ENCODE measurements at regions not wholly inside any gene's neighbourhood (a gene's known extent, or its start where the extent isn't known, plus 50 kb on each side); places are given as distances from the start of the nearest gene placed in this dataset.

DNA sequence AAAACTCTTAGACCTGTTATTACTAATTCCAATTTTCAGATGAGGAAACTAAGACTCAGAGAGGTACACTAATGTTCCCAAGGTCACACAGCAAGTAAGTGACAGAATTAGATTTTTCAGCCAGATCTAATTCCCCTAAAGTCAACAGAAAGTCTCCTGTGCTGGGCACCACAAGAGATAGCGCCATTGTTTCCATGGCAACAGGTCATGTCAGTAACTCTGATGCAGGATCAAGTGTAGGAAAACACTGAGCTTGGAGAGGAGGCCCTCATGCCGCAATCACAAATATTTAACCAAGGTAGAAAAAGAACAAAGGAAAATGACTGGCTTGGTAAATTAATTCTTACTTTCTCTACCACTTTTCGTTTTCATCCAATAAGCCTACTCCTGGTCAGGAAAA, 166.0 kb upstream of the CDH13 start:
- Mint-ChIP-seq H3K36me3 (ENCODE audit: low read depth) (no peaks in the 10 kb centered on the region), H3K9me3 (no peaks in the 10 kb centered on the region), H3K4me1 (ENCODE audit: low read depth) (no peaks in the 10 kb centered on the region), H3K27ac (no peak overlapping the region), H3K27me3 (no peaks in the 10 kb centered on the region), H3K4me3 (no peak overlapping the region)
- intact Hi-C loops (cut with micrococcal nuclease) = no loop called here

DNA sequence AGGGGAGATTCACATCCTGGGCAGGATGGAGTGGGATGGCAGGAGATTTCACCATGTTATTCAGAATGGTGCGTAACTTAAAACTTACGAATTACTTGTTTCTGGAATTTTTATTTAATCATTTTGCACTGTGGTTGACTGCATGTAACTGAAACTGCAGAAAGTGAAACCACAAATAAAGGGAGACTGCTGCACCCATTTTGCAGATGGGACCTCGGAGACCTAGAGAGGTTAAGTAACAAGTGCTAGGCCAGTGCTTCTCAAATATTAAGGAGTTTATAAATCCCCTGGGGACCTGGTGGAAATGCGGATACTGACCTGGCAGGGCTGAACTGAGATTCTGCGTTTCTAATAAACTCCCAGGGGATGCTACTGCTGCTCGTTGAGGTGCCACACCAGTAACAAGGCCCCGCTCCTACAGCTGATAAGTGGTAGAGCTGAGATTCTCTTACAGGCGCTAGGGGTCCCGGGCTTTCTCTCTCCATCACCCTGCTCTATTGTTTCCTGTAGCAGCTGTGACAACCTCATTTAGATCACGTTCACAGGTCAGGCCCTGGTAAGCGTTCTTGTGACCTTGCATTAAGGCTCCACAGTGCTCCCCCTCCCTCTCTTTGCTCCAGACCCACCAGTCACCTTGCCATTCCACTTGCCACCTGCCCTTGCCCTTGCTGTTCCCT, 167.1 kb upstream of the CDH13 start:
- H3K9me3 Mint-ChIP-seq = no peaks in the 10 kb centered on the region
- H3K27ac Mint-ChIP-seq = no peak overlapping the region
- H3K4me3 Mint-ChIP-seq = no peak overlapping the region
- no peaks in the 10 kb centered on the region for H3K4me1 Mint-ChIP-seq (ENCODE audit: low read depth)
- no peaks in the 10 kb centered on the region for H3K27me3 Mint-ChIP-seq
- H3K36me3 Mint-ChIP-seq (ENCODE audit: low read depth) = no peaks in the 10 kb centered on the region
- intact Hi-C loops (cut with micrococcal nuclease) = loop anchor here (5.0 kb wide), 1 partner anchor 427 kb away; no protein-coding TSS in a partner anchor

- H3K36me3 Mint-ChIP-seq (ENCODE audit: low read depth) = no peaks in the 10 kb centered on the region
- no peaks in the 10 kb centered on the region for H3K27me3 Mint-ChIP-seq
- no peaks in the 10 kb centered on the region for H3K9me3 Mint-ChIP-seq
- no peak overlapping the region for H3K4me3 Mint-ChIP-seq
- no peaks in the 10 kb centered on the region for H3K4me1 Mint-ChIP-seq (ENCODE audit: low read depth)
- intact Hi-C loops (cut with micrococcal nuclease) = loop anchor here (5.0 kb wide), 1 partner anchor 424 kb away; no protein-coding TSS in a partner anchor
- H3K27ac Mint-ChIP-seq = no peak overlapping the region
These were observed 170.1 kb upstream of the CDH13 start for GRCh38 chr16:82456683-82457082.

DNA sequence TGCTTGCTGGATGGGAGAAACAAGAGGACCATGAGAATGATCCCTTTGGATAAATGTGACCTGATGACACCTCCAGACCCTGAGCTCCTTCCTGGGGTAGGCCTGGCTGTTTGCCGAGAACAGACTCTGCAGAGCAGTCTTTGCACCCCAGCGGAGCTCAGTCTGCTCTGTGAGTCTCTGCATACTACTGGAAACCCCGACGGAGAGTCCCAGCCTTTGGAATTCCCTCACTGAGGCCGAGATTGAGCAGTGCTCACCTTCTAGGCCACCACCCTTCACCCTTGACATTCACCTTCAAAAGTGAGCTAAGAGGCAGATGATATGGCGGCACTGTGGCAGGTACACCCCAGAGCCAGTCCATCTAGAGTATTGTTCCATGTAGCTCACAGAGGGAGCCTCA, 172.2 kb upstream of the CDH13 start:
- no peak overlapping the region for H3K4me3 Mint-ChIP-seq

DNA sequence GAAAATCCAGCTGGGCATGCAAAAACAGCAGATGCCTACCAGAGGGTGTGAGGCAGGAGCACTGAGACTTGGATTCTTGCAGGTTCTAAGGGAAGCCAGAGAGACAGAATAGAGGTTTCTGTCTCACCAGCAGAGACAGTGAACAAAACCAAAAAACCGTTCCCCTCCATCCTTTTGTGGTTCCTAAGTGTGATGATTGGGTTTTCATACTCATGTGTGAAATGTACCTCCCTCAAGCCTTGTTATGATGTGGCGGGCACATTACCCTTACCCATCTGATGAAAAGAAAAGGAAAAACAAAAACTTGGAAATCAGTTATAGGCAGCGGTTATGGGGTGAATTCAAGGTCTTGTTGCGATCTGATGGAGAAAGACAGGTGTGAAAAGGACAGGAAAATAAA, 172.6 kb upstream of the CDH13 start:
- no peaks in the 10 kb centered on the region for H3K27me3 Mint-ChIP-seq
- intact Hi-C loops (cut with micrococcal nuclease) = no loop called here
- no peaks in the 10 kb centered on the region for H3K4me1 Mint-ChIP-seq (ENCODE audit: low read depth)
- no peak overlapping the region for H3K27ac Mint-ChIP-seq
- H3K36me3 Mint-ChIP-seq (ENCODE audit: low read depth) = no peaks in the 10 kb centered on the region
- no peaks in the 10 kb centered on the region for H3K9me3 Mint-ChIP-seq
- no peak overlapping the region for H3K4me3 Mint-ChIP-seq

More for the DNA sequence above, 172.2 kb upstream of the CDH13 start:
- Mint-ChIP-seq H3K27me3 (no peaks in the 10 kb centered on the region), H3K36me3 (ENCODE audit: low read depth) (no peaks in the 10 kb centered on the region), H3K9me3 (no peaks in the 10 kb centered on the region), H3K27ac (no peak overlapping the region), H3K4me1 (ENCODE audit: low read depth) (no peaks in the 10 kb centered on the region)
- intact Hi-C loops (cut with micrococcal nuclease) = no loop called here

DNA sequence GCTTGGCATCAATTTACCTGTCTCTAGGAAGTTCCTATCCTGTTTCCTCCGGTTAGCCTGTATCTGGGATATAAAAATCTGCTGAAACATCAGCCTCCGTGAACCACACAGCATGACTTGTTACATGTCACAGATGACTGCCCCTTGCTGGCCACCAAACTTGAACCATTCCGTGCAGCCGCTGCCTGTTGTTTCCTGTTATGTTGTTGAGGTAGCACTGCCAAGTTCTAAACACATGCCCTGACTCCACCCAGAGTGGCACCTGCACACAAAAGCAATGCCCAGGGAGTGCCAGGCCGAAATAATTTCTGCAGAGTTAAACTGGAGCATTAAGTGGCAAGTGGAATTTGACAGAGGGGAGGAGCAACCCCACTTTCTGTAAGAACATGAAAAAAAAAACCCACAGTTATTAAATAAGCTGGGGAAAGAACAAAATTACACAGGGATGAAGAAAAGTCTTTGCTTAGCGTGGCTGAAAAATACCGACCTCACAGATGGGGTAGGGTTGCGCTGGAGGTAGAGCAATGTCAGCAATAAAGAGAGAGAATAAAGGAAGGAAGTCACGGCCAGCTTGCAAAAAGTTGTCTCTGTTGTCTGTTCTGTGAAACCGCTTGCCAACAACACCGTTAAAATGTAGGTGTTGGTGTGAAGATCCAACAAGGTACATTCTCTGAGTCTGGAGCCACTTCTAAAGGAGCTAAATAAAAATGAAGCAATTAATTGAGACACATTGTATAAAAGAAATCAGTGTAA, 174.6 kb upstream of the CDH13 start:
- H3K4me1 Mint-ChIP-seq (ENCODE audit: low read depth) = no peaks in the 10 kb centered on the region
- H3K4me3 Mint-ChIP-seq = no peak overlapping the region
- intact Hi-C loops (cut with micrococcal nuclease) = no loop called here
- no peaks in the 10 kb centered on the region for H3K27me3 Mint-ChIP-seq
- H3K9me3 Mint-ChIP-seq = no peaks in the 10 kb centered on the region
- no peak overlapping the region for H3K27ac Mint-ChIP-seq
- no peaks in the 10 kb centered on the region for H3K36me3 Mint-ChIP-seq (ENCODE audit: low read depth)

DNA sequence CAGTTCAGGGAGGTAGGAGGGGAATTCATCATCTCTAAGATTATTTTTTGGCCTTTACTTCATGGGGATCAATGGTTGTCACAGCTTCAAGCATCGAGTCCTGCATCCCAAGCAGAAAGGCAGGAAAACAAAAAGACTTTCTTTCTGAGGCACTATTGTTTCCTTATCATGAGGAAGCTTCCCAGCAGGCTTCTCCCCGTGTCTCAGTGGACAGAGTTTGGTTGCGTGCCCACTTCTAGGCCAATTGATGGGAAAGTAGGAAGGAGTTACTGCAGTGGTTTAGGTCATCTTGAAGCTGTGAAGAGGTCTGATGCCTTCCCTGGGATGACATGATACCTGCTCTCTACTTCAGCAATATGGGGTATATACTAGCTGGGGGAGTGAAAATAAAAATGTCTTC, 175.3 kb upstream of the CDH13 start:
- Mint-ChIP-seq H3K4me3 (no peak overlapping the region), H3K27ac (no peak overlapping the region), H3K9me3 (no peaks in the 10 kb centered on the region), H3K36me3 (ENCODE audit: low read depth) (no peaks in the 10 kb centered on the region), H3K27me3 (no peaks in the 10 kb centered on the region), H3K4me1 (ENCODE audit: low read depth) (no peaks in the 10 kb centered on the region)
- intact Hi-C loops (cut with micrococcal nuclease) = no loop called here

- Mint-ChIP-seq H3K27me3 (peaks cover 2% of the 10 kb centered on the region), H3K36me3 (ENCODE audit: low read depth) (no peaks in the 10 kb centered on the region), H3K4me3 (no peak overlapping the region), H3K4me1 (ENCODE audit: low read depth) (no peaks in the 10 kb centered on the region), H3K27ac (no peak overlapping the region), H3K9me3 (no peaks in the 10 kb centered on the region)
- intact Hi-C loops (cut with micrococcal nuclease) = loop anchor here (10.0 kb wide), 1 partner anchor 64 kb away; no protein-coding TSS in a partner anchor
These were observed 186.4 kb upstream of the CDH13 start for GRCh38 chr16:82440336-82440735.

- H3K9me3 Mint-ChIP-seq = no peaks in the 10 kb centered on the region
- H3K4me1 Mint-ChIP-seq (ENCODE audit: low read depth) = no peaks in the 10 kb centered on the region
- no peak overlapping the region for H3K4me3 Mint-ChIP-seq
- intact Hi-C loops (cut with micrococcal nuclease) = loop anchor here (10.0 kb wide), 1 partner anchor 65 kb away; no protein-coding TSS in a partner anchor
- peaks cover 2% of the 10 kb centered on the region for H3K27me3 Mint-ChIP-seq
- H3K36me3 Mint-ChIP-seq (ENCODE audit: low read depth) = no peaks in the 10 kb centered on the region
- H3K27ac Mint-ChIP-seq = no peak overlapping the region
These were observed 187.0 kb upstream of the CDH13 start for GRCh38 chr16:82439678-82440293.

DNA sequence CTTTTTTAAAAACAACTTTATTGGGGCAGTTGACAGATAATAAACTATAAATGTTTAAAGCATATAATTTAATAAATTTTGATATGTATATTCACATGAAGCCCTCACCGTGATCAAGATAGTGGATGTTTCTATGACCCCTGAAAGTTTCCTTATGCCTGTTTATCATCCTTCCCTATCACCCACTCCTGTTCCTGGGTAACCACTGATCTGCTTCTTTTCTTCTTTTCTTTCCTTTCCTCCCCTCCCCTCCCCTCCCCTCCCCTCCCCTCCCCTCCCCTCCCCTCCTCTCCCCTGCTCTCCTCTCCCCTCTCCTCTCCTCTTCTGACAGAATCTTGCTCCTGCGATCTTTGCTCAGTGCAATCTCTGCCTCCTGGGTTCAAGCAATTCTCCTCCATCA, 193.7 kb upstream of the CDH13 start:
- H3K9me3 Mint-ChIP-seq = no peaks in the 10 kb centered on the region
- intact Hi-C loops (cut with micrococcal nuclease) = no loop called here
- H3K27me3 Mint-ChIP-seq = peaks cover 2% of the 10 kb centered on the region
- no peaks in the 10 kb centered on the region for H3K4me1 Mint-ChIP-seq (ENCODE audit: low read depth)
- H3K36me3 Mint-ChIP-seq (ENCODE audit: low read depth) = no peaks in the 10 kb centered on the region
- H3K27ac Mint-ChIP-seq = no peak overlapping the region
- H3K4me3 Mint-ChIP-seq = no peak overlapping the region

DNA sequence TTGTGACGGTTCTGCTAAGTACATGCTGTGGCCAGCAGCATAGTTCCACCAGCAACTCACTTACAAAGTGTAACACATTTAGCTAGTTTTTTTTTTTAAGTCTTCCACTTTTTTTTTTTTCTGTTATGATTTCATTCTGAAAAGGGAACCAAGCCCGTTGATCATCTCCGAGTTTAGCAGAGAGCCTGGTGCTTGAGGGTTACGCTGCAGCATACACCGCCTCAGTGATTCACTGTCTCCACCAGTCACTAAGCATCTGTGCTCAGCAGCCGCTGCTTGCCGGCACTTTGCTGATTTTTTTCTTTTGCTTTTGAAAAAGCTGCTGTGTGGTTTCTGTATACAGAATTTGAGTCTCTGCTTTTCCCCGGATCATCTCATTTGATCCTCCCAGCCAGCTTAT, 194.5 kb upstream of the CDH13 start:
- Mint-ChIP-seq H3K27me3 (peaks cover 2% of the 10 kb centered on the region), H3K36me3 (ENCODE audit: low read depth) (no peaks in the 10 kb centered on the region), H3K4me1 (ENCODE audit: low read depth) (no peaks in the 10 kb centered on the region), H3K4me3 (no peak overlapping the region), H3K27ac (no peak overlapping the region), H3K9me3 (no peaks in the 10 kb centered on the region)
- intact Hi-C loops (cut with micrococcal nuclease) = no loop called here

- H3K27me3 Mint-ChIP-seq = no peaks in the 10 kb centered on the region
- H3K27ac Mint-ChIP-seq = no peak overlapping the region
- H3K4me3 Mint-ChIP-seq = no peak overlapping the region
- H3K36me3 Mint-ChIP-seq (ENCODE audit: low read depth) = no peaks in the 10 kb centered on the region
- no peaks in the 10 kb centered on the region for H3K9me3 Mint-ChIP-seq
- intact Hi-C loops (cut with micrococcal nuclease) = no loop called here
- no peaks in the 10 kb centered on the region for H3K4me1 Mint-ChIP-seq (ENCODE audit: low read depth)
These were observed 201.1 kb upstream of the CDH13 start for GRCh38 chr16:82425661-82426060.

- H3K9me3 Mint-ChIP-seq = no peaks in the 10 kb centered on the region
- H3K27me3 Mint-ChIP-seq = no peaks in the 10 kb centered on the region
- no peaks in the 10 kb centered on the region for H3K36me3 Mint-ChIP-seq (ENCODE audit: low read depth)
These were observed 204.9 kb upstream of the CDH13 start for GRCh38 chr16:82421851-82422250.

DNA sequence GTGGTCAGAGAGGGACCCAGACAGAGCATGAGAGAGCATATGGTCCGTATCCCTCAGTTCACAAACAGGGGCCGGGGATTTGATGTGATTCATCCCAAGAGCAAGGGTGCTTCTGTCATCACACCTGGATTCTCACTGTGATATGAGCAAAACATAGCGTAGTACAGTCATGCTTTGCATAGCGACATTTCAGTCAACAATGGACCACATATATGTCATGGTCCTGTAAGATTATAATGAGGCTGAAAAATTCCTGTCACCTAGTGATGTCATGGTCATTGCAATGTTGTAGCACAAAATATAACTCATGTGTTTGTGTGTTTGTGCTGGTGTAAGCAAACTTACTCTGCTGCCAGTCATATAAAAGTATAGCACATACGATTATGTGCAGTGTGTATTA, 207.4 kb upstream of the CDH13 start:
- no peak overlapping the region for H3K27ac Mint-ChIP-seq
- H3K4me1 Mint-ChIP-seq (ENCODE audit: low read depth) = no peaks in the 10 kb centered on the region
- intact Hi-C loops (cut with micrococcal nuclease) = no loop called here
- H3K9me3 Mint-ChIP-seq = no peaks in the 10 kb centered on the region
- H3K4me3 Mint-ChIP-seq = no peak overlapping the region
- H3K36me3 Mint-ChIP-seq (ENCODE audit: low read depth) = no peaks in the 10 kb centered on the region
- H3K27me3 Mint-ChIP-seq = no peaks in the 10 kb centered on the region

More at GRCh38 chr16:82421851-82422250, 204.9 kb upstream of the CDH13 start:
- Mint-ChIP-seq H3K4me3 (no peak overlapping the region), H3K27ac (no peak overlapping the region), H3K4me1 (ENCODE audit: low read depth) (no peaks in the 10 kb centered on the region)
- intact Hi-C loops (cut with micrococcal nuclease) = no loop called here
